ENCODE measurements at regions not wholly inside any gene's neighbourhood (a gene's known extent, or its start where the extent isn't known, plus 50 kb on each side); places are given as distances from the start of the nearest gene placed in this dataset.

- DNase-seq (ENCODE audit: low read depth in 2 of 2): peak; percentile 77 to 81
- Histone ChIP-seq H2AFZ (ENCODE audit: low read length) (peak overlapping the region; percentile 13), H3K27ac (ENCODE audit: insufficient read depth, low read length) (peak overlapping the region; percentile 80), H3K27me3 (ENCODE audit: control insufficient read depth, insufficient read depth, low read length) (no peaks in the 10 kb centered on the region), H3K79me2 (ENCODE audit: control insufficient read depth, insufficient read depth, low read length) (no peaks in the 10 kb centered on the region), H3K9me3 (ENCODE audit: control insufficient read depth, insufficient read depth, low read depth, low read length) (no peaks in the 10 kb centered on the region), H3K4me1 (ENCODE audit: control insufficient read depth, extremely low read depth, insufficient read depth, low read length) (peaks cover 2% of the 10 kb centered on the region), H3K36me3 (ENCODE audit: control insufficient read depth, insufficient read depth, low read length) (no peaks in the 10 kb centered on the region), H3K9ac (ENCODE audit: insufficient read depth, low read length) (no peak overlapping the region), H3K4me3 (replicated peaks in 1 of 4; ENCODE audit: control extremely low read depth in 1 of 4, insufficient read depth in 1 of 4, low read depth in 3 of 4, low read length in 4 of 4) (no peak overlapping the region), H3K4me2 (ENCODE audit: extremely low read depth, insufficient read depth, low read length) (peak overlapping the region; percentile 38), H4K20me1 (ENCODE audit: control insufficient read depth, extremely low read depth, insufficient read depth, low read length) (no peaks in the 10 kb centered on the region)
- TF ChIP-seq CTCF (conservative IDR thresholded peaks at IDR 0.05 in 1 of 2, IDR thresholded peaks at IDR 0.05 in 1 of 2; ENCODE audit: low read depth in 1 of 2, low read length in 2 of 2) (no peak), EZH2 (IDR thresholded peaks at IDR 0.05; ENCODE audit: low read length, missing control alignments) (no peak)
Measured at GRCh38 chr16:72291121-72291520, 119.2 kb upstream of the PMFBP1 start.

- DNase-seq (ENCODE audit: low read depth in 2 of 2): no peak
Measured at GRCh38 chr16:72287649-72288048, 115.7 kb upstream of the PMFBP1 start.

GRCh38 chr16:72286936-72287620 lies 115.1 kb upstream of the PMFBP1 start:
- H3K36me3 ChIP-seq (ENCODE audit: control insufficient read depth, insufficient read depth, low read length): no peaks in the 10 kb centered on the region
- H4K20me1 ChIP-seq (ENCODE audit: control insufficient read depth, extremely low read depth, insufficient read depth, low read length): no peaks in the 10 kb centered on the region
- no peaks in the 10 kb centered on the region for H3K79me2 ChIP-seq (ENCODE audit: control insufficient read depth, insufficient read depth, low read length)
- H3K4me2 ChIP-seq (ENCODE audit: extremely low read depth, insufficient read depth, low read length): no peak overlapping the region
- no peaks in the 10 kb centered on the region for H3K27me3 ChIP-seq (ENCODE audit: control insufficient read depth, insufficient read depth, low read length)
- peaks cover 2% of the 10 kb centered on the region for H3K4me1 ChIP-seq (ENCODE audit: control insufficient read depth, extremely low read depth, insufficient read depth, low read length)
- TF ChIP-seq EZH2 (IDR thresholded peaks at IDR 0.05; ENCODE audit: low read length, missing control alignments) (no peak), CTCF (conservative IDR thresholded peaks at IDR 0.05 in 1 of 2, IDR thresholded peaks at IDR 0.05 in 1 of 2; ENCODE audit: low read depth in 1 of 2, low read length in 2 of 2) (no peak)
- no peak overlapping the region for H3K9ac ChIP-seq (ENCODE audit: insufficient read depth, low read length)
- DNase-seq (ENCODE audit: low read depth in 2 of 2): no peak
- no peak overlapping the region for H2AFZ ChIP-seq (ENCODE audit: low read length)
- no peak overlapping the region for H3K27ac ChIP-seq (ENCODE audit: insufficient read depth, low read length)
- no peaks in the 10 kb centered on the region for H3K9me3 ChIP-seq (ENCODE audit: control insufficient read depth, insufficient read depth, low read depth, low read length)
- no peak overlapping the region for H3K4me3 ChIP-seq (replicated peaks in 1 of 4; ENCODE audit: control extremely low read depth in 1 of 4, insufficient read depth in 1 of 4, low read depth in 3 of 4, low read length in 4 of 4)

More at GRCh38 chr16:72287649-72288048, 115.7 kb upstream of the PMFBP1 start:
- peaks cover 2% of the 10 kb centered on the region for H3K4me1 ChIP-seq (ENCODE audit: control insufficient read depth, extremely low read depth, insufficient read depth, low read length)
- H2AFZ ChIP-seq (ENCODE audit: low read length): no peak overlapping the region
- no peaks in the 10 kb centered on the region for H4K20me1 ChIP-seq (ENCODE audit: control insufficient read depth, extremely low read depth, insufficient read depth, low read length)
- no peaks in the 10 kb centered on the region for H3K9me3 ChIP-seq (ENCODE audit: control insufficient read depth, insufficient read depth, low read depth, low read length)
- H3K4me3 ChIP-seq (replicated peaks in 1 of 4; ENCODE audit: control extremely low read depth in 1 of 4, insufficient read depth in 1 of 4, low read depth in 3 of 4, low read length in 4 of 4): no peak overlapping the region
- no peak overlapping the region for H3K9ac ChIP-seq (ENCODE audit: insufficient read depth, low read length)
- H3K27me3 ChIP-seq (ENCODE audit: control insufficient read depth, insufficient read depth, low read length): no peaks in the 10 kb centered on the region
- TF ChIP-seq CTCF (conservative IDR thresholded peaks at IDR 0.05 in 1 of 2, IDR thresholded peaks at IDR 0.05 in 1 of 2; ENCODE audit: low read depth in 1 of 2, low read length in 2 of 2) (no peak), EZH2 (IDR thresholded peaks at IDR 0.05; ENCODE audit: low read length, missing control alignments) (no peak)
- no peaks in the 10 kb centered on the region for H3K36me3 ChIP-seq (ENCODE audit: control insufficient read depth, insufficient read depth, low read length)
- no peak overlapping the region for H3K4me2 ChIP-seq (ENCODE audit: extremely low read depth, insufficient read depth, low read length)
- H3K27ac ChIP-seq (ENCODE audit: insufficient read depth, low read length): no peak overlapping the region
- H3K79me2 ChIP-seq (ENCODE audit: control insufficient read depth, insufficient read depth, low read length): no peaks in the 10 kb centered on the region

Data from fibroblast of lung (primary cell).